H4 (cell line): ENCODE measurements at regions not wholly inside any gene's neighbourhood (a gene's known extent, or its start where the extent isn't known, plus 50 kb on each side); places are given as distances from the start of the nearest gene placed in this dataset.
"Not testable (repeated sequence)": the region's sequence is repeated elsewhere in the genome, so short reads cannot be mapped to it uniquely, and the experiment has no call there.

ENCODE experiments used
- DNase-seq: peaks from one replicate; pipeline ENCODE4 v3.0.0-alpha.2; 2015; ENCODE audit warnings: low spot score

DNA sequence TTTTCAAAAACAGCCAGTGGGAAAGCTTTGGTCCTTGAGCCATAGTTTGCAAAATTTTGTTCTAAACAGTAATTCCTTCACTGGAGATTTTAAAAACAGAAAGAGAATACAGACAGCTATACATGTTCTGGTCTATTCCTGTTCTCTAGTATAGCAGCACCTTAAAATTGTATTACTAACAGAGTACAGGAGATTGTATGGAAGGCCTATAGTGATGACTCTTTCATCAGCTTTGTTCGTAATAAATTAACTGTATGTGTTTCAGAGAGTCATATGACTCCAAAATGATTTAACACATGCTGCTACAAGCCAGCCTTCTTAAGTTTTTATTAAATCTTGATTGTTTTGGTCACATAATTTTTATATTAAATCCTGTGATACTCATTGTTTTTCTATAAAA is 1124.6 kb upstream of the FAM98A start:
- DNase-seq = no peak

DNA sequence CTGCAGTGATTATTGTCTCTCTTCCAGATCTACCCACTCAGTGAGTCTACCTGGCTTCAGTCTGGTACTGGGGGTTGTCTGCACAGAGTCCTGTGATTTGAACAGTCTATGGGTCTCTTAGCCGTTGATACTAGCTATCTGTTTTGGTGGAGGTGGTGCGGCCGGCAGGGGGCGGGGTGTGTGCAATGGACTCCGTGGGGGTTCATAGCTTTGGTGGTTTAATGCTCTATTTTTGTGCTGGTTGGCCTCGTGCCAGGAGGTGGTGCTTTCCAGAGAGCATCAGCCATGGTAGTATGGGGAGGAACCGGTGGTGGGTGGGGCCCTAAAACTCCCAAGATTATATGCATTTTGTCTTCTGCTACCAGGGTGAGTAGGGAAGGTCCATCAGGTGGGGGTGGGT is 1120.1 kb upstream of the FAM98A start:
- no peak for DNase-seq

DNA sequence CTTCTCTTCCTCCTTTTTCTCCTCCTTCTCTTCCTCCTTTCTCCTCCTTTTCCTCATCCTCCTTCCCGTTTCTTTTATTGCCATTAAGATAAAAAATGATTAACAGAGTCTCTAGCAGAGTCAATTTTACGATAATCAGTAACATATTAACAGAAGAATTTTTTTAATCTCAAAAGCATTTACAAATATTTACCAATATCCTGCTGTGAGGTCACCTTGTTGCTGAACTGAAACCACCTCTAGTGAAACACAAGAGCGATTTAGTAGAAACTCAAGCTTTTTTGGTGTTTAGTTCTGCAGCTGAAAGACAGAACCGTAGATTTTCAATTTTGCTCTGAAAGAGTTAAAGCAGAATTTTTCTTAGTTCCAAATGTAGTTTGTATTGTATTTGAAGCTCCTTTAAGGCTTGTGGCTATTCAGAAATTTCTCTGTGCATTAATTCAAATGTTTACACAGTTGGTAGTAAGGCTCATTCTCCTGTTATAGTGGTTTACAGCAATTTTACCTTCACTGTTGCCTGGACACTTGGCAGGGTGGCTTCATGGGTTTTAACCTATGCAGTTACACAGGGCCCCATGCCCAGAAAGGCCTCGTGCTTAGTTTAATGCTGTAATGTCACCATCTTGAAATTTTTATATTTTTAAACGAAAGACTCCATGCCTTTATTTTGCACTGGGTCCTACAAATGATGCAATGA is 1106.6 kb upstream of the FAM98A start:
- no peak for DNase-seq

DNA sequence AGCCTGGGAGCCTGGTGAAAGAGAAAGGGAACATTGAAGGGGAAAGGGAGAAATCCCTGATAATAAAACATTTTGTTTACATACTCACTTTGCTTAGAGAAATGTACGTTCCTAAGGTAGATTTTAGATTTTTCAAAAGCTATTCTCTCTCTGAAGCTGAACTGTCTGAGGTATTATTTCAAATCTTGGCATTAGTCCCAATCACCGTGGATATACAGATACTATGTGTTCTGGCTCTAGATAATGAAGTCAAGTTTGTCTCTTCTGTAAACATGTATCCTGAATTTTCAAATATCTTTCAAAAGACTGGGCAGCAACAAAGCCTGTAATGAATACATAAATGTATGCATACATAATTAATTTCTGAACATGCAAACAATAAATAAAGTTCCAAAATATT is 1104.2 kb upstream of the FAM98A start:
- DNase-seq = no peak

DNA sequence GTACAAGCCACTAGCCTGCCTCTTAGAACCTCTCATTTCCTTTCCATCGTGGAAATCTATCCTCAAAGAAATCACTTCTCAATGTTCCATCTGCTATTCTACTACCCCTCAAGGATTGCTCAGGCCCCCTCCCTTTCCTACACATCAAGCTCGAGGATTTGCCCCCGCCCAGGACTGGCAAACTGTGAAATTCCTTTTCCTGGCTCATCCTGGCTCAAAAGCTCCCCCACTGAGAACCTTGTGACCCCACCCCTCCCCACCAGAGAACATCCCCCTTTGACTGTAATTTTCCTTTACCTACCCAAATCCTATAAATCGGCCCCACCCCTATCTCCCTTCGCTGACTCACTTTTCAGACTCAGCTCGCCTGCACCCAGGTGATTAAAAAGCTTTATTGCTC is 1103.3 kb upstream of the FAM98A start:
- not testable (repeated sequence) for DNase-seq

DNA sequence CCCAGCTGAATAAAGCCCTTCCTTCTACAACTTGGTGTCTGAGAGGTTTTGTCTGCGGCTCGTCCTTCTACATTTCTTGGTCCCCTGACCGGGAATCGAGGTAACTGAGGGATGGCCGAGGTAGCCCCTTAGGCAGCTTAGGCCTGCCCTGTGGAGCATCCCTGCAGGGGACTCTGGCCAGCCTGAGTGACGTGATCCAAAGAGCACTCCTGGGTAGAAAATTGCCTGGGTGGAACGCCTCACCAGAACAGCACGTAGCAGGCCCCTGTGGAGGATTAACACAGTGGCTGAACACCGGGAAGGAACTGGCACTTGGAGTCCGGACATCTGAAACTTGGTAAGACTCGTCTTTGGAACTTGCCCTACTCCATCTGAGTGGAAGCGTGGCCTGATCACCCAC is 1078.5 kb upstream of the FAM98A start:
- not testable (repeated sequence) for DNase-seq

DNA sequence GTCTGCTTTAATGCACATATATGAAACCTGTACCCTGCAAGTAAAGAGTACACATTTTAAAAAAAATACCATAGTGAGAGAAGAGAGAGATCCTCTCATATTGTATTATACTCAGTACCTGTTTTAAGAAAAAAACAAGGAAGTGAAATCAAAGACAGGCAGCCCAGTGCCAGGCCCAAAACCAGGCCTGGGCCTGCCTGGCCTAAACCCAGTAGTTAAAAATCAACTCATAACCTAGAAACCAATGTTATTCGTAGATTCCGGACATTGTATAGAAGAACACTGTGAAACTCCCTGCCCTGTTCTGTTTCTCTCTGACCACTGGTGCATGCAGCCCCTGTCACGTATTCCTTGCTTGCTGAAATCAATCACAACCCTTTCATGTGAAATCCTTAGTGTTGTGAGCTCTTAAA is 1078.0 kb upstream of the FAM98A start:
- DNase-seq = not testable (repeated sequence)

DNA sequence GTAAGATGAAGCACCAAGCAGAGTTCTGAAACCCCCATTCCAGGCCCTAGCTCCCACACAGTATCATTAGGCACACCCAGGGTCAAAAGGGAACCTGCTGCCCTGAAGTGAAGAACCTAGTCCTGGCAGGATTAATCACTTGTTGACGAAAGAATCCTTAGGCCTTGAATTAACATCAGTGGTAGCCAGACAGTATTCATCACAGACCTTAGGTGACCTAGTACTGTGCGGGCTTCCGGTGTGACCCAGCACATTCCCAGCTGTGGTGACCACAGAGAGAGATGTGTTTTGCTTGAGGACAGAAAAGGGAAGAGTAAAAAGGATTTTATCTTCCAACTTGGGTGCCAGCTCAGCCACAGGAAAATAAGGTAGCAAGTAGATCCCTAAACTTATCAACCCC is 1071.4 kb upstream of the FAM98A start:
- DNase-seq = no peak

DNA sequence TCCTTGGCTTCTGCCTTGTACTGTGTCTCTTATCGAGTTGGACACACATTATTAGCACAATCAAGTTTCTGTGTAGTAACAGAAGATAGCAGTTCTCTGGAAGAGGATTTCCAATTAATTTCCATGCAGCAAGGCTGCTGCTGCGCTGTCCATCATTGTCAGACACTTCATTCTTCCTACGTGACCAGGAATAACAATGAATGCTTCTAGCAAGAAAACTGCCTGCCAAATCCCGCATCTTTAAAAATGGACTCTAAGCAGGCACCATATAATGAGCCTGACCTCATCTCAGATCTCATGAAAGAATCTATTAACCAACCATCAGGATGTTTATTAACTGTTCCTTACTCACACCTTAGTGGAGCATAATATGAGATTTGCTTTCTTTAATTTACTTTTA is 1067.7 kb upstream of the FAM98A start:
- DNase-seq = no peak

DNA sequence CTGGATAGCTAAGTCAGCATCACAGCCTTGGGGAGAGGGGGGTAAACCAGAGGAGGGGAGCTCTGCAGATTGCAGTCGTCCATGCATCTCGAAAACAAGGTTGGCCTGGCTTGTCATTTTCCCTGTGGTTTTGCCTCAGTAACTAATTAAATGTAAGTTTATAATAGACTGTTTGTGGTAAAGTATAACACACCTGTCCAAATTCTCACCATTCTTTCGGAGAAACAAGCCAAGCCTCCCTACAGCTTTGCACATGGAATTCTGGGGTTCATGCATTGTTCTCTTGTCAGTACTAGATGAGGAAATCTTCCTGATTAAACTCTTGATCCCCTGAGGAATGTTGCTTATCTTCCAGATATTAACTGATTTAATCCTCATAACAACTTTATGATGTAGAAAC is 1065.2 kb upstream of the FAM98A start:
- no peak for DNase-seq

DNA sequence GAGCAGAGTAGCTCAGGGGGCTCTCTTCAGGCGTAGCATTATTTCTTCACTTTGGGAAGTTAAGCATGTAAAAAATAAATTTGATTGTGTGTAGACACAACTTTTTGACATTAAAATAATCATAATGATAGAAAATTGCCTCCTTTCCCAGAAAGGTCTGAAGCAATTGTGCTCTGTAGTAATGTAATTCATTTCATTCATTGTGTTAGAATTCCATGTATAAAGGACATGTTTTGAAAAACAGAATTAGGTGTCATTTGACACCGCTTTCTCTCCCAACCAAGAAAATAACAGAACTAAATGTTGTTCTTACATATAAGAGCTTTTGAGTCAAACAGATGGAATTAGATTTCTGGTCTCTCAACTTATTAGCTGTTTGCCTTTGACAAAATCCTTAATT is 1064.2 kb upstream of the FAM98A start:
- no peak for DNase-seq

DNA sequence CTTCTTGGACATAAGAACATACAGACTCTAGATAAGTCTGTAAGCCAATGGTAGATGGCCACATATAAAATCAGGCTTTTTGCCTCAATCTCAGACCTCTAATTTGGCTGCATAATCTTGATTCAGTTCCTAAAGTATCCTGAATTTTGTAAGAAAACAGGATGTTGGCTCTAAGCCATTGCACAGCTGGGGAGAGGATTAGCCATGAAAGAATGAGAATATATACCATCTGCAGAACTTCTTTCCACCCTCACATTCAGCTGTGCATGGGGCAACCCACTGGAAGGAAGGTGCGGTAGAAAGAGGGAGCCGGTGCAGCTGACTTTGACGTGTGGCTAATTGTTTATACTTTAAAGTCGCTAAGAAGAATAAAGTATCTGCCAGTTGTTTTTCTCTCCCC is 1061.6 kb upstream of the FAM98A start:
- no peak for DNase-seq

DNA sequence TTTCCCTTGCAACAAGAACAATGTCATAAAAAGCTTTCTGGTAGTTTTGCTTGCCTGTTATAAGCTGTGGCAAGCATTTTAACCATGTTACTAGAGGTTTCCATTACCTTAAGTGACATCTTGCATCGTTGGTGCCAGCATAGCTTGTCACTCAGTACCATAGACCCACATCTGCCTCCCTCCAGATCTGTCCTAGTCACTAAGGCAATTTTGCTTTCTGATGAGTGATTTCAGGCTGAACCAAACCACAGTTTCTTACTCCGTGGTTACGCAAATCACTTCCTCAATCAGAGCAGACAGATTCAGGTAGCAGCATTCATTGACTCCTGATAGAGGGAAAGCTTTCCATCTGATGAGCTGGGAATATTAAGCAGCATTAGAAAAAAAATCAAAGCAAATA is 1057.5 kb upstream of the FAM98A start:
- DNase-seq = no peak

DNA sequence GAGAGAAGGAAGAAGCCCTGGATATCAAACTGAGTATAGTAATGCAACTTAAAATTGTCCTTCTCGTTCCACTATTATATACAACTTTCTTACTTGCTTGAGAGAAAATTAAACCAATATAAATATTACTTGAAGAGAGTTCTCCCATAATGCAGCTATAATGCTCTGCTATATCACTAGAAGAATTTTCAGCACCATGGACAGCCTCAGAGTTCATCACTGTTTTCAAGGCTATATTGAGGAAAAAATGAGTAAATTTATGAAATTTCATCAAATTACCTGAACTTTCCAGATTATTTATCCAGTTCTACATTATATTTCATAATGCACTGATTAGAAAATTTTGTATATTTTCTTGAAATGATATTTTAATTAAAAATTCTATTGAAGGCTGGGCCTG is 1053.5 kb upstream of the FAM98A start:
- no peak for DNase-seq

DNA sequence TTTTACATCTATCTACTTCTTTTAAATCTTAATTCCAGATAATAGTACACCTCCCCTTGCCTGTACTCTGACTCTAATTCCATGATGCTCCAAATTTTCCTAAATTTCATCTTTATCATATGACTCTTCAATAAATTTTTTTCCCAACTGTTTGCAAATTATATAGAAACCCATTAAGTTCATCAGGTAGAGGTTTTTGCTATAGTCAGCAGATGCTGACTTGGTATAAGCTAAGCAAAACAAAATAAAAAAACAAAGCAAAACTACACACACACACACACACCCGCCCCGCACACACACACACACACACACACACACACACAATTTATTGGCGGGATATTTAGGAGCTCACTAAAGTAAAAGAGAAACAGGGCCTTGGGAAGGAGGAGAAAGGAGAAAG is 1047.8 kb upstream of the FAM98A start:
- DNase-seq = no peak

DNA sequence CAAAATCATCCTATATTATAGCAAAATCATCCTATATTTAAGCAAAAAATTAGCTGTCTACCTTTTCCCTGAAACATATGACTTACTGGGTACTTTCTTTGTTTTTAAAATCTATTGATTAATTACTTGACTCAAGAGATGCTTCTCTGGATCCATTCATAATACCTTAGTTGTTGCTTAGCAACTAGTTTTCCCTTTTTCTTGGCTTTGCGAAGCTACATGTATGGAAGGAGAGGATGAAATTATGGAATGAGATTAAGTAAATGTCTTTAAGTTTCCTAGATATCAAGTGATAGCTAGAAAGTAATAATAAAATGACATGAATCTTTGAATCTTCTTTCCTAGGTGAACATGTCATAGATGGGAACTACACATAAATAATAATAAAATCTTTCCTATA is 1033.2 kb upstream of the FAM98A start:
- no peak for DNase-seq

DNA sequence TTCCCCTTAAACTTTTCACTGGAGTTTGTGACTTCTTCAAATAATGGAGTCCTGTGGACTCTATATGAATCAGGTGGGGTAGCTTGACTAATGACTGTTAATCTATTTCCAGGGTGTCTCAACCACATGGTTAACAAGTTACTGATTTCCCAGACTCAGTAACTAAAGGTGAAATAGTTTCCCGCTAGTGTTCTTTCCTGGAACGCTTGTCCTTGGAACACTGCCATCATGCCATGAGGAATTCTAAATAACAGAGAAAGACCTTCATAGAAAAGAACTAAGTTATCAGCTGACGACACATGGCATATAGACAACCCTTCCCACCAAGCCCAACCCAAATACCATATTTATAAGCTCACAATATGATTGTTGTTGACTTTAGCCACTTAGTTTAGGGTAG is 1027.9 kb upstream of the FAM98A start:
- no peak for DNase-seq

DNA sequence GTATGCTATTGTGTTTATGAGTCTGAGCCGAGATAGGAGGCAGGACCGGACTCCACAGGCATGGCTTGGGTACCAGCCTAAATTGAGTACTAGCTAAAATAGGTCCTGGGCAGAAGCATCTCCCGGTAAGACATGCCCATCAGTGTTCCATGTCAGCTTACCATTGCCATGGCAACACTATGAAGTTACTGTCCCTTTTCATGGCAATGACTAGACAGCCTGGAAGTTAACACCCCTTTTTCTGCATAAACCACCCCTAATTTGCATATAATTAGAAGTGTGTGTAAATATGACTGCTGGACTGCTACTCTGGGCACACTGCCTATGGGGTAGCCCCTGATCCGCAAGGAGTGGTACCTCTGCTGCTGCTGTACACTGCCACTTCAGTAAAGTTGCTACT is 1005.1 kb upstream of the FAM98A start:
- no peak for DNase-seq

DNA sequence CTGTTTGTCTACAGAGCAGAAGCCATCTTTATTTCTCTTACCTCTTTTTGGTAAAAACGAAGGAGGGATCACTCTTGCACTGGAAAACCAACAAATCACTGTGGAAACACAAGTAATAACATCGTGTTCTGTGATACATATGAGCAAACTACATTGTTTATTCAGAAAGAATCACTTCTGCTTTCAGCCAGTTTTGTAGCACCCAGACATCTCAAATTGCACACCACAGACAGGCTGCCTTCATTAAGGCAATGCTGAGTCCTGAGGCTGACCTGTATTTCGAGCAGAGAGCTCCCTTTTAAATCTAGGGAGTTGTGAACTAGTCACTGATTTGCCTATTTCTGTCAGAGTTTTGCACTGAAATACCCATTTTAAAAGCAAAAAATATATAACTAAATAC is 1003.2 kb upstream of the FAM98A start:
- no peak for DNase-seq

DNA sequence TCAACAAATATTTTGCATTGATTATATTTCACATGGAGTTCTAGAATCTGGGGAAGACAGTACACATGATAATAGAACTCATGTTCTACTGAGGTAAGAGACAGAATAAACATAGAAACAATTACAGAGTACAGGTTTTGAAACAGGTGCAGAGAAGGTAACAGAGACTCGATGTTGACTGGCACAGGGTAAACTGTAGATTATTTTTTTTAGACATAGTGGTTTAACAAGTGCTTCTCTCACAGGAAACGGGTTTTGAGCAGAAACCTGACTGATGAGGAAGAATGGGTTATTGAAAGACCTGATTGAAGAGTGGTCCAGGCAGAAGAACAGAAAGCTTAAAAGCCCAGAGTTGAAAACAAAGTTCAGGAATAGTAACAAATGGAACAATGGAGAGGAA is 1002.5 kb upstream of the FAM98A start:
- no peak for DNase-seq

DNA sequence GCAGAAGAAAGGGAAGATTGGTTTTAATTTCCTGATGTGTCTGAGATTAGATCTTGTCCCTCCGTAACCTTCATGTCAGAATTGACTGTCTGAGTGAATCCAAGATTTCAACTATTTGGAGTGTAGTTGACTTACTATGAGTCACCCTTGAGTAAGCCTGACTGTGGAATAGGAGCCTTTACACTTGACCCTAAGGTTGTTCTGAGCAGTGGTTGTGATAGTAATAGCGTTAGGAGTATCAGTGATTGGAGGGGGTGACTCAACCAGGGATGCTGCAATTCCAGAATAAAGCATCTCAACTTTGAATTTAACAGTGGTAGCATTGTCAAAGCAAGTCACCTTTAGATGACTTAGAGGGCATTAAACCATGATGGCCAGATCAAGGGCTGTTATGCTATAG is 979.5 kb upstream of the FAM98A start:
- DNase-seq = no peak

DNA sequence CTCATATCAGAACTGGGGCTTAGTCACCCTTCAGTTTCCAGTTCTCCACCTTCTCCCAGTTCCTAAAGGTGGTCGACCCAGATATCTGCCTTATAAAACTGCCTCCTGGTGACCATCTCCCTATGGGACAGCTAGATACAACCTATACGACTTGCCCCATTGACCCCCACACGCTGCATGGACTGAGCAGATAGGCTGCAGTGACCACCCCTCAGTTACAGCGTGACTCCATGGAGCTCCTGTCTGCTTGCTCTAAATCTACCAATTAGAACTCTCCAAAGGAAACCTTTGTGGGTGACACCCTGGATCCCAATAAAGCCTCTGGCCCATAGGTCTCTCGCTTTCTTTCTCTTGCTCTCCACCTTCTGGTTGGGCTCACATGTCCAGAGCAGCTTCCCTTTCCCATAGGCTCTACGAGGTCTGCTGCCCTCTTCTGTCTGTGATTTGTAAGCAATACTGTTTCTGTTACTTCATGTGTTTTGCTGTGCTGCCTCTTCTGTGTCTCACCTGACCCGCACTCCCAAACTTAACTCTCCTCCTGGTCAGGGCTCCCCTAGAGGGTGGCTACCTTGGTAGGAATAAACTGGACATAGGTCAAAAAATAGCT is 971.3 kb upstream of the FAM98A start:
- peak; percentile 9 for DNase-seq

DNA sequence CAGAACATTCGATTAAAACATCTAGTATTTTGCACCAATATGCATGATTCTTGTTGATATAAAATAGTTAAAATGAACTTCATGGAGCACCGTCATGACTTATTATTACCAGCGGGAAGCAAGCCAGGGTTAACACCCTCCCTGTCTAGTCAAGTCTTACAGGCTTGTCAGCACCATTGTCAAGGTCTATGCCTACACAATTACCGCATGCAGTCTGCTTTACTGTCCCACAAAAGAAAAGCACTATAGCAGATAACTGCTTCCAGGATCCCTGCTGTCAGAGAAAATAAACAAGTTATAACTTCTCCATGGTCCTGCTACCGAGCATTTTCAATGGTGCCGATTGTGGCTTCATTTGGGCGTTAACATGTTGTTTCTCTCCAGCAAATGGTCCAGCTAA is 968.0 kb upstream of the FAM98A start:
- DNase-seq = no peak

DNA sequence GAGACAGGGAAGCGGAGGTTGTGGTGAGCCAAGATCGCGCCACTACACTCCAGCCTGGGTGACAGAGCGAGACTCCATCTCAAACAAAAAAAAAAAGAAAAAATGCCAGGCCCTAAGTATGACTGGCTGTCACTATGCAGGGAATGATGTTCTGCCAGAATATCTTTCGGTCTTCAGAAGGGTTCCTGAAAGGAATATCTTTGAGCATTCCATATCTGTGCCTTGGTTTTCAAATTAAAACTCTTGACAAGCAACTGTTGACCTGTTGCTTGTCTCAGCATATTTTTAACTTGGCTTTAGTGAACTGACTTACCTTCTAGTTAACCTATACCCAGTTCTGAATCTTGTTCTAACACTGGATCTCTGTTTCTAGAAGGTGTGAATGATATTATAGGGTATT is 953.2 kb upstream of the FAM98A start:
- no peak for DNase-seq
